ENCODE measurements at regions not wholly inside any gene's neighbourhood (a gene's known extent, or its start where the extent isn't known, plus 50 kb on each side); places are given as distances from the start of the nearest gene placed in this dataset.
A peak's percentile ranks its signal among the peaks of the same experiment; 100 is the strongest.

- no peak overlapping the region for H3K4me3 ChIP-seq (ENCODE audit: insufficient read depth, low read length, poor library complexity, severe bottlenecking)
- H3K9ac ChIP-seq (ENCODE audit: low read length), result no peak overlapping the region
- H3K4me2 ChIP-seq (ENCODE audit: low read depth, low read length, poor library complexity, severe bottlenecking), result no peak overlapping the region
- H3K27me3 ChIP-seq (ENCODE audit: low read length), result no peaks in the 10 kb centered on the region
- TF ChIP-seq EZH2phosphoT487 (conservative IDR thresholded peaks at IDR 0.05; ENCODE audit: low read length) (no peak), CTCF (IDR thresholded peaks at IDR 0.05; ENCODE audit: insufficient read depth, low read length, poor library complexity, severe bottlenecking) (peak; percentile 63)
- no peaks in the 10 kb centered on the region for H3K79me2 ChIP-seq (ENCODE audit: insufficient read depth, low read length)
- no peak overlapping the region for H3K27ac ChIP-seq (ENCODE audit: low read depth, low read length)
- no peak overlapping the region for H2AFZ ChIP-seq (ENCODE audit: low read depth, low read length, severe bottlenecking)
- no peaks in the 10 kb centered on the region for H3F3A ChIP-seq (ENCODE audit: insufficient read depth)
- H4K20me1 ChIP-seq (ENCODE audit: low read depth, low read length), result no peaks in the 10 kb centered on the region
- H3K9me2 ChIP-seq (replicated peaks; ENCODE audit: insufficient read depth, low read length), result no peaks in the 10 kb centered on the region
- no peaks in the 10 kb centered on the region for H3K36me3 ChIP-seq (ENCODE audit: low read length)
- no peaks in the 10 kb centered on the region for H3K9me3 ChIP-seq (ENCODE audit: insufficient read depth, low read length)
Observed at GRCh38 chr2:3959372-3959771, 256.0 kb downstream of the DCDC2C start.

DNA sequence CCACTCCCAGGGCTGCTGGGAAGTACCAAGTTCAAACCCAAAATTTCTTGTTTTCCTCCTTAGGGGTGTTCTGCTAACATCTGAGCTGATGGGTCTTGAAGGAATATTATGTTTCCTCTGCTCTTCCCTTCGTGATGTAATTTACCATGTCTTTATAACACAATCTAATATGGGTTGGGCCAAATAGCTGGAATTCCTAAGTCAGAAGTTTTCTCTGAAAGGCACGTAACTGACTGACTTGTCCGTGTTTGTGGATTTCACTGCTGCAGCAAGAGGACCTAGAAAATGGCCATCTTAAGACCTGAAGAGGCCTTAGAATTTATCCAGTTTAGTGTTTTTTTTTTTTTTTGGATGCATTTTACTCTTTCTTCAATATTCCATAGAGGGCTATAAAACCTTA lies 256.7 kb downstream of the DCDC2C start:
- Histone ChIP-seq H3K4me3 (ENCODE audit: insufficient read depth, low read length, poor library complexity, severe bottlenecking) (no peak overlapping the region), H3K27ac (ENCODE audit: low read depth, low read length) (no peak overlapping the region), H4K20me1 (ENCODE audit: low read depth, low read length) (no peaks in the 10 kb centered on the region), H3K27me3 (ENCODE audit: low read length) (no peaks in the 10 kb centered on the region), H2AFZ (ENCODE audit: low read depth, low read length, severe bottlenecking) (no peak overlapping the region), H3K9me3 (ENCODE audit: insufficient read depth, low read length) (no peaks in the 10 kb centered on the region), H3K4me2 (ENCODE audit: low read depth, low read length, poor library complexity, severe bottlenecking) (no peak overlapping the region), H3K36me3 (ENCODE audit: low read length) (no peaks in the 10 kb centered on the region), H3K79me2 (ENCODE audit: insufficient read depth, low read length) (no peaks in the 10 kb centered on the region), H3F3A (ENCODE audit: insufficient read depth) (no peaks in the 10 kb centered on the region), H3K9me2 (replicated peaks; ENCODE audit: insufficient read depth, low read length) (no peaks in the 10 kb centered on the region), H3K9ac (ENCODE audit: low read length) (no peak overlapping the region)
- TF ChIP-seq CTCF (IDR thresholded peaks at IDR 0.05; ENCODE audit: insufficient read depth, low read length, poor library complexity, severe bottlenecking) (no peak), EZH2phosphoT487 (conservative IDR thresholded peaks at IDR 0.05; ENCODE audit: low read length) (no peak)

DNA sequence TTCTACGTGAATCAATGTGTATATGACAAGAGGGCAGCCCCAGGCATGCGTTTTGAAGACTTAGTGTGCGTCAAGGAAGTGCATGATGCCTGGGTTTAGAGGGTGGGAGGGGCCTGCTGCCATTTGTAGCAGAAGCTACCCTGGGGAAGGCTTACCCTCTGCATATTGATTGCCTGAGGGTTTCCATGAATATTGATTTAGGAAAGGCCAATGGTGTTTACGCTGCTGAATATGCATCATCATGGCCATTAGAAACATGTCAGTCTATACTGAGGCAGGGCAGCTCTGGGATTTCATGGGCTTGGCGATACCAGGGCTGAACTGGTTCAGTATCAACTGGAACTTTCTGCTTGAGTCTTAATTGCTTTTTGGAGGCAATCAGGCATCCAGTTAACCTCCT lies 259.3 kb downstream of the DCDC2C start:
- TF ChIP-seq EZH2phosphoT487 (conservative IDR thresholded peaks at IDR 0.05; ENCODE audit: low read length) (no peak), CTCF (IDR thresholded peaks at IDR 0.05; ENCODE audit: insufficient read depth, low read length, poor library complexity, severe bottlenecking) (no peak)
- no peaks in the 10 kb centered on the region for H3K79me2 ChIP-seq (ENCODE audit: insufficient read depth, low read length)
- H3K27me3 ChIP-seq (ENCODE audit: low read length), result no peaks in the 10 kb centered on the region
- H3K27ac ChIP-seq (ENCODE audit: low read depth, low read length), result no peak overlapping the region
- H3K4me2 ChIP-seq (ENCODE audit: low read depth, low read length, poor library complexity, severe bottlenecking), result no peak overlapping the region
- no peaks in the 10 kb centered on the region for H3K9me3 ChIP-seq (ENCODE audit: insufficient read depth, low read length)
- H3K9me2 ChIP-seq (replicated peaks; ENCODE audit: insufficient read depth, low read length), result no peaks in the 10 kb centered on the region
- no peak overlapping the region for H3K4me3 ChIP-seq (ENCODE audit: insufficient read depth, low read length, poor library complexity, severe bottlenecking)
- H3F3A ChIP-seq (ENCODE audit: insufficient read depth), result no peaks in the 10 kb centered on the region
- no peak overlapping the region for H3K9ac ChIP-seq (ENCODE audit: low read length)
- H3K36me3 ChIP-seq (ENCODE audit: low read length), result no peaks in the 10 kb centered on the region
- H2AFZ ChIP-seq (ENCODE audit: low read depth, low read length, severe bottlenecking), result no peak overlapping the region
- no peaks in the 10 kb centered on the region for H4K20me1 ChIP-seq (ENCODE audit: low read depth, low read length)

DNA sequence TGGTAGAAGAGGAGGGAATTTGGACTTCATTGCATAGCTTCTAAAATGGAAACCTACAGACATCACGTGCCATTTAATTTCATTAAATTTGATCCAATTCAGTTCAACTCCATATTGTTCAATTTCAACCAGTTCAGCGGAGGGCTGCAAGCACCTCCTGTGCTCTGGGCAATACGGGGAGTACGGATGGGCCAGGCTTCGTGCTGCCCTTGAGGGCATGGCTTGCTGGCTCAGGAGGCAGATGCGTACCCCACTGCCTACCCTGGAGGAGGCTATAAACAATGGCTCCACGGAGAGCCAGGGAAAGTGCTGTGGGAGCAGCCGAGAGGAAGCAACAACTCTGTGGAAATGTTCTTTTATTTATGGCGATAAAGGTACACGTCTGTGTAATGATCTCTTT lies 261.8 kb downstream of the DCDC2C start:
- H3K4me3 ChIP-seq (ENCODE audit: insufficient read depth, low read length, poor library complexity, severe bottlenecking), result no peak overlapping the region
- H3K9me3 ChIP-seq (ENCODE audit: insufficient read depth, low read length), result no peaks in the 10 kb centered on the region
- H3F3A ChIP-seq (ENCODE audit: insufficient read depth), result no peaks in the 10 kb centered on the region
- H3K9me2 ChIP-seq (replicated peaks; ENCODE audit: insufficient read depth, low read length), result no peaks in the 10 kb centered on the region
- no peak for TF ChIP-seq CTCF (IDR thresholded peaks at IDR 0.05; ENCODE audit: insufficient read depth, low read length, poor library complexity, severe bottlenecking)
- TF ChIP-seq EZH2phosphoT487 (conservative IDR thresholded peaks at IDR 0.05; ENCODE audit: low read length), result no peak
- H4K20me1 ChIP-seq (ENCODE audit: low read depth, low read length), result no peaks in the 10 kb centered on the region
- no peaks in the 10 kb centered on the region for H3K27me3 ChIP-seq (ENCODE audit: low read length)
- H3K36me3 ChIP-seq (ENCODE audit: low read length), result no peaks in the 10 kb centered on the region
- no peak overlapping the region for H3K27ac ChIP-seq (ENCODE audit: low read depth, low read length)
- H3K79me2 ChIP-seq (ENCODE audit: insufficient read depth, low read length), result no peaks in the 10 kb centered on the region
- no peak overlapping the region for H2AFZ ChIP-seq (ENCODE audit: low read depth, low read length, severe bottlenecking)
- H3K4me2 ChIP-seq (ENCODE audit: low read depth, low read length, poor library complexity, severe bottlenecking), result no peak overlapping the region
- H3K9ac ChIP-seq (ENCODE audit: low read length), result no peak overlapping the region
